C1 segment of cervical spinal cord (tissue), 14 donors: ENCODE measurements at regions not wholly inside any gene's neighbourhood (a gene's known extent, or its start where the extent isn't known, plus 50 kb on each side); places are given as distances from the start of the nearest gene placed in this dataset.
"Not testable (repeated sequence)": the region's sequence is repeated elsewhere in the genome, so short reads cannot be mapped to it uniquely, and the experiment has no call there.

Source experiments
- DNase-seq, 14 donors: peaks; one replicate each; lab custom pipeline; 2025; lab: John Stamatoyannopoulos, UW

DNA sequence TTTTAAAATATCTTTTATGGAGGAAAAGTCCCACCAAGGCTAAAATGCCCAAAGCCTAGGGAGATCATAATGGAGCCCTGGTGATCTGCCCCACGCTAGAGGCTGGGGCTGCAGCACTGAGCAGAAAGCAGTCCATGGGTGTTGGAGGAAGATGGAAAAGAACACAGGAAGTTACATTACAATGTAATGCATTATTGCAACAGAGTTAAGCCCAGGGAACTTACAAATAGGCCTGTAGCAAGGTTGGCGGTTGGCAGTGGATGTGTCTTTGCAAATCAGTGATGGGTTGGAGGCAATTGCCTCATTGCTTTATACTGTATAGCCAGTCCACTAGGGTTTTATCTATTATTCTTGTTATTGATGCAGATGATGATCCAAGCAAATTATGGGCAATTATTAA, 399.9 kb downstream of the NDFIP2 start:
- no peak for DNase-seq

DNA sequence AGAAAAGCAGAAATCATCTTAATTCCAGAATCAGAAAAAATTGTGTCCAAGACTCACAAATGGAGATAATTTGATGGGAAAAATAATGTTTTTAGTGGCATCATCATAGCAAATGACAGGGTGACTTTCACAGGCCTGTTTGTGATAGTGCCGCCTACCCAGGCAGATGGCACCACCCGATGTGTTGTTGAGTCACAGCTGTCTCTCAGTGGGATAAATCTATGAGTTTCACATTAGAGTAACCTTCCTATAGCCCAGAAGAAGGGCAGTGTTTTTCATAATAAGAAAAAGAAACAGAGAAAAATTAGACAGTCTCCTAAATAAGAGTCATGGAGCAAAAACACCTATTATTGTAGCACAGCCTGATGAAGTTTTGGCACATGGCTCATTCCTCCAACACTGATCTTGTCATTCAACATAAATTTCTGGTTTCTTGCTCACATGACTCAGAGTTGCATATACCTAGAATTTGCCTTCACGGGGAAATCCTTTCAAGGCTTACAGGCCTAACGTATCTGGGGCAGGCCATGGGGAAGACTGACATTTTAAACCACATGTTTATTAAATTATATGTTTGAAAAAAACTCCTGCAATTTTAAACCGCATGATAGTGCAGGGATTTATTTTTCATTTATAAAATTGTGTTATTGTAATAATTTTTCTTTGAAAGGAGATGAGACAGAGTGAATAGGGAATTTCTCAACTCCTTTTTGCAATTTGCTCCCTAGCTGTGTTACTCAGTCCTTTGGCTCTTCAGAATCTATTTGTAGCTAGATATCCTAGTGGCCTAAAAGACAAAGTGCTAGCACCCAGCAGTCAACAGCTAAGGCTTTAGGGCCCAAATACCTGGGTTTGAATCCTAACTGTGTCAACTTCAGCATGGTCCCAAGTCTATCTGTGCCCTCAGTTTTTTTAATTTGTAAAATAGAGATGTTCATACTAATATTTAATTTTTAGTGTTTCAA, 393.7 kb downstream of the NDFIP2 start:
- peak in 1 of 14 donors; percentile 61 for DNase-seq

DNA sequence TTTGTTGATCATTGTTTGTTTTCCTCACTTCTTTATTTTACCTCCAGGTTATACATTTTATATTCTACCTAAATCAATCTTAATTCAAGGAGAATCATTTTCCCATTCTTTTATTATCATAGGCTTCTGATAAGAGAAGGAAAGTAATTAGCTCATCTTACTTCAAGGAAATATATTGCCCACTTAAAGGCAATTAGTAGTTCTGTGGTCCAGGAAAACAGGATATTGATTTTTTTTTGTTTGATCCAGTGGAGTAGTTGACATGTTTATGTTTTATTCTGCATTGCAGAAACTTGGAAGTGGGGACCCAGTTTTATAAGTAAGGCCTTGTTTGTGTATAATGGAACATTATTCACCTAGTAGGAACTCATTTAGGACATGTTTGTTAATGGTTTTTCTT, 390.6 kb downstream of the NDFIP2 start:
- no peak for DNase-seq

DNA sequence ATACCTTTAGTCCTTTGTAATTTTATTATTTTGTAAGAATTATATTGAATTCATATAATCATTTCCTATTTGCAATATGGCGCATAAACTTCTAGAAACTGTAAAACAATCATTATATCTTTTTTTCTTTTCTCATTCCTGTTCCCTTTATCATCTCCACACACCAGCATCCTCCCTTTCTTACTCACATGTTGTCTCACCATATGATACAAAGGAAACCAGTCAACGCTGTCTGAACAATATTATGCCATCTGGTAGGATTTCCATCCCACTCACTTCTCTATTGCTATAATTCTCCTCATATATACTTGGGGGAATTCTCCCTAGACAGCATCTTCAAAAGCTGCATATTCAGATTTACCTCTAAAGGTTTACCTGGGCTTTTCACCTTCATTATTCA, 389.8 kb downstream of the NDFIP2 start:
- peak in 1 of 14 donors; percentile 45 for DNase-seq

DNA sequence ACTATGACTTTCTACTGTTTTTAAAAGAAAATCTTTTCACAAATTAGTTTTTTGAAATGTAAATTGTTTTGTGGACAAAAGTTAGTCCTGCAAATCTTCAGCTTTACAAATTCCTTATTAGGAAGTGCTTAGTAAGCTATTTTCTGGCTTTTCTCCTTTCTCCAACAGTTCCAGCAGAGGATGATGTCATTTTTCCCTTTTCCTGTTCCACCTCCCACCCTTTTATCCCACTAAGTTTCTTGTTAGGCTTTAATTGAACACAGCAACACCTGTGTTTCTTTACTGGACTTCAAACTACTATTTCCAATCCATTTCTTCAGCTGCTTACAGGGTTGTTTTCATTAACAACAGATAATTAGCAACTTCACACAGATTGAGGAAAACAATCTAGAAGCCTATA, 389.2 kb downstream of the NDFIP2 start:
- peak in 1 of 14 donors; percentile 19 for DNase-seq

DNA sequence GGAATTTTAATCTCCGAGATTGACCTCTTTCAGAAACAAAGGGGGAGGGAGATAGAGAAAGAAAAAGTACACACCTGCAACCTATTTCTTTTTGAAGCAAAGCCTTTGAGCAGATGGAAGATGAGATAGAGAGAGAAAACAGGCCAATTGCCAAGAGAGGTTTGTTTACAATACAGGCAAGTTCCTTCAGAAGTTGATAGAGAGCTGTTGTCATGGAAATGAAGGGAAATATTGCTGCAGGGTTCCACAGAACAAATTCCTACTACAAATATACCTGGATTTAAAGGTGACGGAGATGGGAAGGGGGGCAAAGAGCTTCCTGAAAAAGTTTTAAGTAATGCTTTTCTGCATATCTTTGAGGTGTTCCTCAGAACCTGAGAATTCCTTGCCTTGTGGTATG, 388.4 kb downstream of the NDFIP2 start:
- peak in 1 of 14 donors; percentile 85 for DNase-seq

DNA sequence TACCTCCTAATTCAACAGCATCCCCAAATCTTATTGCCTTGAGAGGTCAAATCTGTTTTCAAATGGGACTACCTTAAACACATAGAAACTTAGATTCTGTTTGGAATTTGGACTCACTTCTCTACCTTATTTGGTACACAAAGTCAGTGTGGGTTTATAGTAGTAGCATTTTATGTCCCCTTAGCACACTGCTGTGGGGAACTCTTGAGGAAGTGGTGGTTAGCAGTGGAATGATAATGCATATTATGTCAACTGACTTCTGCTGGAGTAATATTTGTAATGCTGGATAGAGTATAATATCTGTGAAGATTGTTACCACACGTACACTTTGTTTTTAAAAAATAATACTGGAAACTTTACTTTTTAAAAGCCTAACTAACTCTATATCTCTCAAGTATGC, 386.3 kb downstream of the NDFIP2 start:
- no peak for DNase-seq

DNA sequence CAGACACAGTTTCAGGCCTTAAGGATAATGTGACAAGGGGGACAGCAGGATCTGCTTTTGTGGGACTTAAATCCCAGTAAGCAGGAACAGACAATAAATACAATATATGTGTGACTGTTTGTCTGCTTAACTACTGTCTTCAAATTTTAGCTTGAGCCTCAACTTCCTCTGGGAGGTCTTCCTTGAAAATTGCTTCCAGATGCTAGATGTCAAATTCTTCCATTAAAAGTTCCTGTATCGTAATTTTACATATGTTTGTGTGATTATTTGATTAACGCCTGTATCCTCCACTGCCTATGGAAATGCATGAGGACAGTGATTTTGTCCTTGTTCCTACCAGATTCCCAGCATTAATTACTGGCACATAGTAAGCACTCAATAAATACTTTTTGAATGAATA, 385.5 kb downstream of the NDFIP2 start:
- no peak for DNase-seq

DNA sequence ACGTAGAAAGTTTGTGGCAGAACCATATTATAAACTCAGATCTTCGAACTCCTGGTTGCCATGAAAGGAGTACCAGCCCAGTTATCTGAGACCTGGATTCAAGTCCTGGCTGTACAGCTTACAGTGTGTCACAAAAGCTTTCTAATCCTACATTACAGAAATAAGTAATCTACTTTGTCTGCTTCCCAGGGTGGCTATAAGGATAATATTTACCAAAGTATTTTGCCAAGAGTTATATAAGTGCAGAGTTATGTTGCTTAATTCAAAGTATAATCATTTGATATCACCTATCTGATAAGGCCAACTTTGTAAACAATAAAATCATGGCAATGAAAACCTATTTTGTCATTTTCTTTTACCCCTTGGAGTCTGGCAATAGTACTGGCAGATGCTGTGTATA, 381.6 kb downstream of the NDFIP2 start:
- no peak for DNase-seq

DNA sequence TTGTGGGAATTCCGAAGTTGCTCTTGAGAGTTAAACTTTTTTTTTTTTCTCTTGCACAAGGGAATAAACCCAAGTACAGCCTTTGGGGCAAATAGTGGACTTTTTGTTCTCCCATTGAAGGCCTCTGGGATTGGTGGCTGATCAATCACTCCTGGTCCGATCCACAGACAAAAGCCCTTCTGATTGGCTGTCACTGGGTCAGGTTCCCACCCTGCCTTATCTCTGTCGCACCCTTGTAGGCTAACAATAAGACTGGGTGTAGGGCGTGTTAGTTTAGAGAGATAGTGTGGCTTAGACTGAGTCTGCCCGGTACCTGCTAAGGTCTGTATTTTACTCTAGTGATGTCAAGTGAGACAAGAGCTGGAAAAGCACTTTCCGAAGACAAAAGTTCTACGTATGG, 380.8 kb downstream of the NDFIP2 start:
- DNase-seq = no peak

DNA sequence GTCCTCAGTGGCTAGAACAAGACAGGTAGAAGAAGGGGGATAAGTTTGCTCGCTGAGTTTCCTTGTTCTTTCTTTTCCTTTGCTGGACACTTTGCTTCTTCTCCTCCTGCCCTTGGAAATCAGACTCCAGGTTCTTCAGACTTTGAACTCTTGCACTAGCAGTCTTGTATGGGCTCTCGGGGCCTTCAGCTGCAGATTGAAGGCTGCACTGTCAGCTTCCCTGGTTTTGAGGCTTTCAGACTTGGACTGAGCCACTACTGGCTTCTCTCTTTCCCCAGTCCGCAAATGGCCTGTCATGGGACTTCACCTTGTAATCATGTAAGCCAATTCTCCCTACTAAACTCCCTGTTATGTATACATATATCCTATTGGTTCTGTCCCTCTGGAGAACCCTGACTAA, 379.8 kb downstream of the NDFIP2 start:
- no peak for DNase-seq

DNA sequence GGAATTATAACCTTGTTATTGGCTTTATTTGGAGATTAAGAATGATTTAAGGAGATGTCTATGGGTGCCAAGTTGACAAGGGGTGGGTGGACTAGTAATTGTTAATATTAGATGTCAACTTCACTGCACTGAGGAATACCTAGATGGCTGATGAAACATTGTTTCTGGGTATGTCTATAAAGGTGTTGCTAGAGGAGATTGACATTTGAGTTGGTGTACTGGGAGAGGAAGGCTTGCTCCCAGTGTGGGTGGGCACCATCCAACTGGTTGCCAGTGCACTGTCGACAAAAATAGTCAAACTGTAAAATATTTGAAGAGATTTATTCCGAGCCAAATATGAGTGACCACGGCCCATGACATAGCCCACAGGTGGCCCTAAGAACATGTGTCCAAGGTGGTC, 378.8 kb downstream of the NDFIP2 start:
- DNase-seq = no peak

DNA sequence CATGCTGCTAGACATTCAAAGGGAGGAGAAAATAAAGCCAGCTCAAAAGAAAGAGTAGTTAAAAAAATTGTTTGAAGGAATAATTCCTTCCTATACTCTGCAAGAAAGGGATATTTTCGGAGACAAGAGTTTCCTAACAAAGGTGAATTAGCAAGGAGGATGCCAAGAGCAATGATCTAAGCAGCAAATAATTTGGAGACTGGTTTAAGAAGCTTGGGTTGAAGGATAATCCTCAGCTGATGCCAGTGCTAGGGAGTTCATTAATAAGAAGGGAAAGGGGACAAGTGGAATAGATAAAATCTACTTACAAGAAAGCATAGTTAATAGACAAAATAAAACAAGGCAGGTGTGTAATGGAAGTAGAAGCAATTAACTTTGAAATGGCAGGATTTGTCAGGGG, 372.3 kb downstream of the NDFIP2 start:
- no peak for DNase-seq

DNA sequence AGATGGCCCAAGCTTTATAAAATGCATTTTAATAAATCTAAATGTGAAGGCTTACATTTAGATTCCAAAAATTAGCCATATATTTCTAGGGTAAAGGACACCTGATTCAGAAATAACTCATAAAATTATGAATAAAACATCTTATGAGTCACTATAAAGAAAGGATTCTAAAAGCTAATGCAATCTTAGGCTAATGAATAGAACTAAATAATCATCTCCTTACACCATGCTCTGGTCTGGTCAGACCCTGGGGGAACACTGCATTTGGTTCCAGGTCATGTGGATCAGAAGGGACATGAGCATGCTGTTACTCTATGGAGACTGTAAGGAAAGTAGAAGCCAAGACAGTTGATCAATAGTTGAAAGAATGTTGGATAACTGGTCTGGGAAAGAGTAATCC, 370.4 kb downstream of the NDFIP2 start:
- no peak for DNase-seq

DNA sequence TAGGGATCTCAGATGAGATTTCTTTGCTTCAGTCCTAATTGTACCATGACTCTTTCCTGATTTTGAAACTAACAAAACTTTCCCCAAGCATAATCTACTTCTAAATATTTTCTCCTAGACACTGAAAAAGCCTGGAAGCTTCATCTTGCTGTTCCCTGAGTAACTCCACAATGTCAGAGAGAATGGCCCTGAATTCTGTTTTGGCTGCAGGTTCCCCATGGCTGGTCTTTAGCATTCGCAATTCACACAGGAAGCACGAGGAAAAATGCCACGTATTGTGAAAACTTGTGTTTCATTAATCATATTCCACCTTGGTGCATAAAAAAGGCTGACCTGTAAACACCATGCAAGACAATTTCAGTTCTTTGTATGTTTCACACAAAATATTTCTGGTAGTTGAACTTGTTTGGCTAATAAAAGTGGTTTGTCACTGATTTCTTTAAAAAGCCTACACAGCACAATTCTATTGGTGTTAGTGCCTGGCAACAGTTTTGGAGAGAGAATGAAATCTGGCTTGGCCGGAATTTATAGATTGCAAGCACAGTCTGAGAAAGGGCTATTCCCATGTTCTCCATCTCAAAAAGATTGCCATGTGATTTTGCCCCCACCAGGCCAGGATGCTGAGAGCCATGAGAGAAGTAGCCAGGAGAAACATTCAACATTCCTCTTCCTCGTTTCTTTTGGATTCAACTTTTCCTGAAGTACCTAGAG, 367.1 kb downstream of the NDFIP2 start:
- peak in 3 of 14 donors; percentile 6 to 22 (median 6) for DNase-seq

DNA sequence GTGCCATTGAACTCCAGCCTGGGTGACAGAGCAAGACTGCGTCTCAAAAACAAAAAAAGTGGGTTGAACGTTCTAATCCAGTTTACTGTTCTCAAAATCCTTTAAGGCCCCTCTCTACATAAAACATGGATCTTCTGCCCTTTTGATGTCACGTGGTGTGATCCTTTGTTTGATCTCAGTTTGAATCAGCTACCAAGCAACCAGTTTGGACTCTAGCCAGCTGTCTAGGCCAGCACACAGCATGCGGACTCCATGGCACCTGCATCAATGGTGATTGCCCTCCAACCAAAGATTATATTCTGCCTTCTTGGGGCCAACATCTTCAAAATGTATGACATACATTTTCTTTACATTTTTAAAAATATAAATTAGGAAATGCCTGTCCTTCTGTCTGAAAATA, 365.4 kb downstream of the NDFIP2 start:
- no peak for DNase-seq

DNA sequence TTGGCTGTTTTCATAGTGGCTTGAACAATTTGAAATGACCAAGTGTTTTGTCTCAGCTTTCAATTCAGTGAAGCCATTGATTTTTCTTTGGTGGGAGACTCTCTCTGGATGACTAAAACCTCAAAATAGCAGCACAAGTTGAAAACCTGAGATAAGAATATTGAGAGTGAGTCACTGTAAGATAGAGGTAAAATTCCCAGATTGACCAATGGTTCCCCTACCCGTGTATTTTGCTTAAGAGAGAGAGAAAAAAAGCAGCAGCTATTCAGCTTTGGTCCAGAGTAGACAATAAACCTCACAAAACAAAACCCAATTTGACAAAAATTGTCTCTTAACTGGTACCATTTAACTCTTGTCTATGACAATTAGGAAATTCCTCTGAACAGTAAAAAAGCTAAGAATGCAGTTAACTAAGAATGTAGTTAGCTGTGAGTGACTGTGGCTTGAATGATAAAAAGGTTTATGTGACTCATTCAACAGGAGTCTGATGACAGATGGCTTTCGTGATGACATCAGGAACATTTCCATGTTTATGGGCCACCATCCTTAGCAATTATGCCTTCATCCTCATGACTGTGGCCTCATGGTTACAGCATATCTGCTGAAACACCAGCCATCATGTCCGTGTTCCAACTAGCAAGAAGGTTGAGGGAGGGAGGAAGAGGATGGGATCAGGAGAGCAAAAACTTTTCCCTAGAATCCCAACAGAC, 356.9 kb downstream of the NDFIP2 start:
- no peak for DNase-seq

DNA sequence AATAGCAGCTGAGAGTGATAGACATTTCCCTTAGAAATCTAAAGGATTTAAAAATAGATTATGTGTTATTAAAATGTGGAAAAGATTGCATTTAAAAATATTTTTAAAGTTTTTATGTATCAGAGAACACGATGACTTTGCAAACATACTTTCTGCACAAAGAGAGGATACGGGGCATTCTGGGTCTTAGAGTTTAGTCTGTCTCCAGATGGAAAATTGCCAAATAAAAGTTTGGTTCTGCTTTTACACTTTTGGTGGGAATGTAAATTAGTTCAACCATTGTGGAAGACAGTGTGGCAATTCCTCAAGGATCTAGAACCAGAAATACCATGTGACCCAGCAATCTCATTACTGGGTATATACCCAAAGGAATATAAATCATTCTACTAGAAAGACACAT, 355.2 kb downstream of the NDFIP2 start:
- not testable (repeated sequence) for DNase-seq

DNA sequence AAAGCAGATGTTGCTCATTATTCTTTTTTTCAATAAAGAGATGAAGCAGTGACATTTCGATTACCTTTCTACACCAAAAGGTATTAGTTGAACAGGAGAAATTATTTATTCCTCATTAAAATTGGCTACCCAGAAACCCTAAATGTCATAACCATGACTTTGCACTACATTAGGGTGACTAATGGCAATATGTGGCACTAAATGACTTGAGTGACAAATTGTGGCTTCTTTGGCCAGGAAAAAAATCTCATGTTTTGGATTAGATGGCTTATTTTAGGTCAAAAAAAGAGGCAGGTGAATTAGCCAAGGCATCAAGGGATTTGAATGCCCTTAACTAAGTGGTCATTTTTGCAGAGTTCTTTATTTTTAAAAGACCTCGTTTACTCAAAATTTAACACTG, 353.9 kb downstream of the NDFIP2 start:
- DNase-seq = no peak

DNA sequence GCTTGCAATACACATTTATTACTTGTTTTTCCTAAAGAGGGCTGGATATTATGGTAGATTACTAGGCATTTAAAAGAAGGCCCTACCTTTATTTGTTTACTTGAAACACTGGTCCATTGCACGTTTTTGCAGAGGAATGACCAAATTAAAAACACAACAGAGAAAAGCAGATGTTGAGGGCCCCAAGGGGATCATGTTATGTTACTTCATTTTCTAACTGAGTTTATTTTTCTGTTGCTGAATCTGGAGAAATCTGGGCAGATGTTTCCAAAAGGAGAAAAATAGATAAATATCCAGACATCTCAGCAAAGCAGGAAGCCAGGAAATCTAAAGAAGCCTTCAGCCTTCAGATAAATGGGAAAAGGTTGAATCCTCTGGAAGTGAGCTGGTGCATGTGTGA, 353.0 kb downstream of the NDFIP2 start:
- no peak for DNase-seq

DNA sequence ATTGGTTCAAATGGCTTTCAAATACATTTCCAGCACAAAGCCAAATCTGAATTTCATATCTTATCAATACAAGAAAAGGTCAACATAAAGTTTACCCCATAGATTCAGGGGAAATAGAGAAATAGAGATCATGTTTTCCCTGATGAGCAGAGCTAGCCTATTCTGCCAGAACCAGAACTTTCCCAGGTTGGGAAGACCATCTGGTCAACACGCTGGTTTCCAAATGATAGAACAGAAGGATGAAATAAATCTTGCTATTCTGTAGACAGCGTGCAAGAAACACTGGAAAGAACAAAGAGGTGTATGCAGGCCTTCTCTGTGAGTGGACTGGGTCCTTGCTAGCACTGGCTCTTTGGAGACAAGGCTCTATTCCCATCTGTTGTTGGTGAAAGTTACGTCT, 350.6 kb downstream of the NDFIP2 start:
- peak in 1 of 14 donors; percentile 65 for DNase-seq

DNA sequence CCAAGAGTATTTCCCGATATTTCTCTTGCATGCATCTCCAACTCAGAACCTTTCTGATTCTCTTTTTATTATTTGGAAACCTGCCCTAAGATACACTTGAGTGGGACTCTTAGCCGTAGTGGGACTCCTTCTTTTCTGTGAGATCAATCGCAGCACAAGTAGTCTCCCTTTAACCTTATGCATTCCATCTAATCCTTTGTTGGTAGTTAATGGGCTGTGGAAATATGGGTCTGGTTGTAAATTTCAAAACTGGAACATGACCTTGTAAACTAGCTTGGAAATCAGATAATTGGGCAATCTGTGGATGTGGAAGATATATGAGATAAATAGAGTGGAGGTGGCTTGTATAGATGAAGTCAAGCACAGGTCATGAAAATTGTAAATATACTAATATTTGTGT, 350.0 kb downstream of the NDFIP2 start:
- DNase-seq = no peak
